Gastroesophageal sphincter (tissue), 4 donors: ENCODE measurements at regions not wholly inside any gene's neighbourhood (a gene's known extent, or its start where the extent isn't known, plus 50 kb on each side); places are given as distances from the start of the nearest gene placed in this dataset.

Experiments
- ATAC-seq: fragments of 150-250 bp; one replicate; pipeline ENCODE4 v1.9.1; 2016; ENCODE audit warnings: mild to moderate bottlenecking, moderate library complexity
- H3K27ac ChIP-seq, 4 donors: fragments of 200-600 bp; sonication (generic) in 3 of 4; 1 replicate in 3 of 4; 2 replicates in 1 of 4; pipeline ENCODE4 v1.5.1; 2016 to 2019
- H3K27me3 ChIP-seq: fragments of 200-600 bp; sonication (generic); one replicate; pipeline ENCODE4 v1.5.1; 2019
- H3K36me3 ChIP-seq, 2 donors: fragments of 200-600 bp; sonication (generic); one replicate each; pipeline ENCODE4 v1.5.1; 2019; ENCODE audit warnings: control low read depth in 1 of 2
- H3K4me1 ChIP-seq, 3 donors: fragments of 200-600 bp; sonication (generic); 1 replicate in 2 of 3; 2 replicates in 1 of 3; pipeline ENCODE4 v1.5.1; 2016 to 2019; ENCODE audit warnings: control low read depth in 2 of 3
- H3K4me3 ChIP-seq, 2 donors: fragments of 200-600 bp; sonication (generic); one replicate each; pipeline ENCODE4 v1.5.1; 2019; ENCODE audit warnings: mild to moderate bottlenecking in 1 of 2, moderate library complexity in 1 of 2
- H3K9me3 ChIP-seq, 3 donors: fragments of 200-600 bp; sonication (generic); one replicate each; pipeline ENCODE4 v1.5.1; 2017 to 2019; ENCODE audit warnings: control low read depth in 2 of 3
- CTCF ChIP-seq, 4 experiments: fragments of 200-600 bp in 2 of 4; fragments of 450-650 bp in 2 of 4; sonication (generic) in 1 of 4; IDR thresholded peaks; one replicate each; pipeline ENCODE4 v1.5.1; 2017 to 2019; ENCODE audit warnings: antibody characterized with exemption in 4 of 4, mild to moderate bottlenecking in 2 of 4, moderate library complexity in 2 of 4
- EP300 ChIP-seq: sonication (generic); formaldehyde crosslinking; IDR thresholded peaks from one replicate; pipeline ENCODE4 v1.6.1; 2017; ENCODE audit warnings: antibody characterized with exemption, mild to moderate bottlenecking
- POLR2A ChIP-seq, 2 donors: fragments of 450-650 bp; IDR thresholded peaks; one replicate each; pipeline ENCODE4 v1.6.1; 2017; ENCODE audit warnings: antibody characterized with exemption in 2 of 2, mild to moderate bottlenecking in 2 of 2, moderate library complexity in 1 of 2
- POLR2AphosphoS5 ChIP-seq: sonication (generic); formaldehyde crosslinking; IDR thresholded peaks from one replicate; pipeline ENCODE4 v1.6.1; 2017; ENCODE audit warnings: antibody characterized with exemption
- WGBS, 2 donors: methylation state at CpG; one replicate each; pipeline ENCODE4 v1.1.5; 2018; ENCODE audit warnings: low coverage in 1 of 2; 5-methylcytosine and 5-hydroxymethylcytosine counted together

- Histone ChIP-seq H3K27ac (no peak overlapping the region), H3K36me3 (no peaks in the 10 kb centered on the region), H3K27me3 (no peaks in the 10 kb centered on the region), H3K9me3 (no peaks in the 10 kb centered on the region), H3K4me1 (no peaks in the 10 kb centered on the region), H3K4me3 (no peak overlapping the region)
- no peak for ATAC-seq
- 47 to 56% methylated on average over 3 of the region's 3 CpGs for WGBS, 2 donors
- TF ChIP-seq EP300 (no peak), POLR2AphosphoS5 (no peak), POLR2A (IDR thresholded peaks at IDR 0.05) (no peak), CTCF (IDR thresholded peaks at IDR 0.05) (no peak)
Observed at GRCh38 chr3:28637742-28638141, 289.1 kb upstream of the AZI2 start.

- Histone ChIP-seq H3K9me3 (no peaks in the 10 kb centered on the region), H3K4me1 (no peaks in the 10 kb centered on the region), H3K27me3 (no peaks in the 10 kb centered on the region), H3K27ac (no peak overlapping the region), H3K4me3 (no peak overlapping the region), H3K36me3 (no peaks in the 10 kb centered on the region)
- ATAC-seq = no peak
- WGBS, 2 donors = 76 to 86% methylated on average over 1 to 2 of the region's 2 CpGs
- TF ChIP-seq CTCF (IDR thresholded peaks at IDR 0.05) = no peak
- no peak for TF ChIP-seq POLR2AphosphoS5
- TF ChIP-seq POLR2A (IDR thresholded peaks at IDR 0.05) = no peak
- TF ChIP-seq EP300 = no peak
Observed at GRCh38 chr3:28645149-28645548, 296.5 kb upstream of the AZI2 start.

- Histone ChIP-seq H3K4me3 (no peak overlapping the region), H3K27me3 (no peaks in the 10 kb centered on the region), H3K9me3 (no peaks in the 10 kb centered on the region), H3K4me1 (no peaks in the 10 kb centered on the region), H3K27ac (no peak overlapping the region), H3K36me3 (no peaks in the 10 kb centered on the region)
- TF ChIP-seq POLR2AphosphoS5 (no peak), CTCF (IDR thresholded peaks at IDR 0.05) (no peak), POLR2A (IDR thresholded peaks at IDR 0.05) (no peak), EP300 (no peak)
- ATAC-seq = no peak
- 51 to 60% methylated on average over 2 to 4 of the region's 4 CpGs for WGBS, 2 donors
Observed at GRCh38 chr3:28646435-28646834, 297.8 kb upstream of the AZI2 start.

GRCh38 chr3:28649266-28649665, 300.6 kb upstream of the AZI2 start:
- Histone ChIP-seq H3K4me1 (no peaks in the 10 kb centered on the region), H3K27ac (no peak overlapping the region), H3K27me3 (no peaks in the 10 kb centered on the region), H3K36me3 (no peaks in the 10 kb centered on the region), H3K9me3 (no peaks in the 10 kb centered on the region), H3K4me3 (no peak overlapping the region)
- no peak for ATAC-seq
- WGBS, 2 donors = 78 to 92% methylated on average over 1 to 2 of the region's 2 CpGs
- no peak for TF ChIP-seq POLR2AphosphoS5
- no peak for TF ChIP-seq POLR2A (IDR thresholded peaks at IDR 0.05)
- no peak for TF ChIP-seq EP300
- TF ChIP-seq CTCF (IDR thresholded peaks at IDR 0.05) = no peak

- no peaks in the 10 kb centered on the region for H3K36me3 ChIP-seq
- H3K9me3 ChIP-seq = no peaks in the 10 kb centered on the region
- no peak for TF ChIP-seq CTCF (IDR thresholded peaks at IDR 0.05)
- TF ChIP-seq POLR2AphosphoS5 = no peak
- TF ChIP-seq POLR2A (IDR thresholded peaks at IDR 0.05) = no peak
- TF ChIP-seq EP300 = no peak
- ATAC-seq = no peak
- WGBS, 2 donors = 67 to 82% methylated on average over 2 to 3 of the region's 3 CpGs
- H3K4me3 ChIP-seq = no peak overlapping the region
- no peak overlapping the region for H3K27ac ChIP-seq
- no peaks in the 10 kb centered on the region for H3K27me3 ChIP-seq
- H3K4me1 ChIP-seq = no peaks in the 10 kb centered on the region
Observed at GRCh38 chr3:28651159-28651558, 302.5 kb upstream of the AZI2 start.
